VCaP (cell line): ENCODE measurements at regions not wholly inside any gene's neighbourhood (a gene's known extent, or its start where the extent isn't known, plus 50 kb on each side); places are given as distances from the start of the nearest gene placed in this dataset.
A peak's percentile ranks its signal among the peaks of the same experiment; 100 is the strongest.

Source experiments
- H3K27ac ChIP-seq: fragments of 450-650 bp; 2 replicates; pipeline ENCODE4 v1.5.1; 2017
- TF ChIP-seq, protein P1 (sequence below): fragments of 450-650 bp; conservative IDR thresholded peaks from 2 replicates; pipeline ENCODE4 v1.5.1; 2017; ENCODE audit warnings: mild to moderate bottlenecking, moderate library complexity

GRCh38 chr1:5661196-5662085 is 330.8 kb downstream of the NPHP4 start:
- TF ChIP-seq, protein P1, sequence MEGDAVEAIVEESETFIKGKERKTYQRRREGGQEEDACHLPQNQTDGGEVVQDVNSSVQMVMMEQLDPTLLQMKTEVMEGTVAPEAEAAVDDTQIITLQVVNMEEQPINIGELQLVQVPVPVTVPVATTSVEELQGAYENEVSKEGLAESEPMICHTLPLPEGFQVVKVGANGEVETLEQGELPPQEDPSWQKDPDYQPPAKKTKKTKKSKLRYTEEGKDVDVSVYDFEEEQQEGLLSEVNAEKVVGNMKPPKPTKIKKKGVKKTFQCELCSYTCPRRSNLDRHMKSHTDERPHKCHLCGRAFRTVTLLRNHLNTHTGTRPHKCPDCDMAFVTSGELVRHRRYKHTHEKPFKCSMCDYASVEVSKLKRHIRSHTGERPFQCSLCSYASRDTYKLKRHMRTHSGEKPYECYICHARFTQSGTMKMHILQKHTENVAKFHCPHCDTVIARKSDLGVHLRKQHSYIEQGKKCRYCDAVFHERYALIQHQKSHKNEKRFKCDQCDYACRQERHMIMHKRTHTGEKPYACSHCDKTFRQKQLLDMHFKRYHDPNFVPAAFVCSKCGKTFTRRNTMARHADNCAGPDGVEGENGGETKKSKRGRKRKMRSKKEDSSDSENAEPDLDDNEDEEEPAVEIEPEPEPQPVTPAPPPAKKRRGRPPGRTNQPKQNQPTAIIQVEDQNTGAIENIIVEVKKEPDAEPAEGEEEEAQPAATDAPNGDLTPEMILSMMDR: no peak
- H3K27ac ChIP-seq: no peak overlapping the region

DNA sequence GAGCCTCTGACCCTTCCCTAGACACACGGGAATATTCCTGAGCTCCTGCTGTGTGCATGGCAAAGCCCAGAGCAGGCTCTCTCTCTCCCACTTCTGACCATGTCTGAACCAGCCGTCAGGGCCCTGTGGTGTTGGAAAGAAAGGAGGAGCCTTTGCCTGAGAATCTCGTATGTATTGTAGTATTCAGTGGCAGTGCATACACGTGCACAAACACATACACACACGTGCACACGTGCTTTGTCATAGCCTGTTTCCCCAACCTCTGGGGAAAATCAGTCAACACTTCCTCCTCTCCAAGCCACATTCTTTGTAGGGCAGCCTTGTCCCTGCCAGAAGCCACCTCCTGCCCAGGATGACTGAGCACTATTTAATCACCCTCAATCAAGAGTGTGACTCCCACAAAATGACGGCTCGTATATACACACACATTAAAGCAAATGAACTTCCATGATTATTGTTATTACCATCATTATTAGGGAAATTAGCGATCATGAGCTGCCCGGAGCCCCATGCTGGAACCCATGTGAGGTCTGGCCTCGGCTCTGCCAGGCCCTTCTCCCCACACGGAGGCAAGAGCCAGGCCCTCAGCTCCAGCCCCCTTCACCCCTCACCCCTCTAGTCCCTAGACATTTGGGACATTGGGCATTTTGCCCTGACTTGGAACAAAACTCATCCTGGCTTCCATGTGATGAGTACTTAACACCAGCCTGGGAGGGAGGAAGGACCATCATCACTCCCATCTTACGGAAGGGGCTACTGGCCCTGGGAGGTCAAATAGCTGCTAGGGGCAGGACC is 331.9 kb downstream of the NPHP4 start:
- TF ChIP-seq, protein P1: no peak
- H3K27ac ChIP-seq: no peak overlapping the region

- no peak overlapping the region for H3K27ac ChIP-seq
- TF ChIP-seq, protein P1: no peak
These were observed 332.6 kb downstream of the NPHP4 start for GRCh38 chr1:5659606-5660005.

DNA sequence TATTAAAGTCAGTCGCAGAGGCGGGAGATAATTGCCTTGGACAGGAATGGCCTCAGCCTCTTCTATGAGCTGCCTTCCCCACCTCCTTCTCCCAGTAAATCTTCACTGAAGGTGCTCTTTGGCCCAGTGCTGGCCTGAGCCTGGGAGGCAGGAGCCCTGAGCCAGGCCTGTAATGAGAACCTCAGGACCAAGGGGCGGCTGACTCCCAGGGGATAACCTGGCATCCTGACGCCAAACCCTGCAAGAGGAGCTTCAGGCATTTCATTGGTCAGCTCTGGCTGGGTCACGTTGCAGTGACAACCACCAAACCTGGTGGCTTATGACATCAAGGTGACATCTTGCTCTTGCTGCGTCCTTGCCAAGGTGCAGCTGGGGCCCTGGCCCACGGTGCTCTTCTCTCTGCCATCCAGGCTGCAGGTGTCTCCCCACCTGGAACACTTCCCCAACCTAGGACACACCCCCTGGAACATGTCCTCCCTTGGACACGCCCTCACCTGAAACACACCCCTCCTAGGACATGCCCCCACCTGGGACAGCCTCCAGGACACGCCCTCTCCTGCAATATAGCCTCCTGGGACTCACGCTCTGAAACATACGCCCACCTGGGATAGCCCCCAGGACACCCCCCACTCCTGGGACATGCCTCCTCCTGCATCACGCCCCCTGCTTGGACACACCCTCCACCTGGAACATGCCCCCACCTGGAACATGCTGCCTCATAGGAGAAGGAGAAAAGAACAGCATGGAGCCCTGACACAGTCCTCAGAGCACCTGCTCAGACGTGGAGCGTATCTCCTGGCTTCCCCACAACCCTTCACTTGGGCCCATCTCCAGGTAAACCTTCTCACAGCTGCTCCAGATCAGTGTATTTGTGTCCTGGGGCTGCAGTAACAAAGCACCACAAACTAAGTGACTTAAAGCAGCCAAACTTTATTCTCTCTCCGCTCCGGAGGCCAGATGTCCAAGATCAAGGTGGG is 333.6 kb downstream of the NPHP4 start:
- TF ChIP-seq, protein P1: no peak

GRCh38 chr1:5651964-5652821 is 340.0 kb downstream of the NPHP4 start:
- TF ChIP-seq, protein P1: no peak
- H3K27ac ChIP-seq: peak overlapping the region; percentile 7; the same call in 1 of the 2 replicates

More for the DNA sequence above, 333.6 kb downstream of the NPHP4 start:
- H3K27ac ChIP-seq: no peak overlapping the region

GRCh38 chr1:5651473-5651872 is 340.8 kb downstream of the NPHP4 start:
- no peak overlapping the region for H3K27ac ChIP-seq
- TF ChIP-seq, protein P1: no peak
